Neural progenitor cell (in vitro differentiated cells): ENCODE measurements at regions not wholly inside any gene's neighbourhood (a gene's known extent, or its start where the extent isn't known, plus 50 kb on each side); places are given as distances from the start of the nearest gene placed in this dataset.

Experiments
- DNase-seq: peaks from one replicate; pipeline ENCODE4 v3.0.0-alpha.2; 2016; ENCODE audit warnings: low spot score
- H2AFZ ChIP-seq: fragments of 200-600 bp; sonication (generic); replicated peaks from 2 replicates; pipeline ENCODE4 v1.6.1; 2016; ENCODE audit warnings: antibody characterized with exemption
- H3F3A ChIP-seq: fragments of 200-600 bp; sonication (generic); 2 replicates; pipeline ENCODE4 v1.6.1; 2016; ENCODE audit warnings: antibody characterized with exemption, low read depth
- H3K27ac ChIP-seq: fragments of 200-600 bp; sonication (generic); 2 replicates; pipeline ENCODE4 v1.5.1; 2016; ENCODE audit warnings: mild to moderate bottlenecking
- H3K27me3 ChIP-seq: fragments of 200-600 bp; sonication (generic); 2 replicates; pipeline ENCODE4 v1.6.1; 2016; ENCODE audit warnings: mild to moderate bottlenecking, moderate library complexity
- H3K36me3 ChIP-seq: fragments of 200-600 bp; sonication (generic); 2 replicates; pipeline ENCODE4 v1.5.1; 2016
- H3K4me1 ChIP-seq: fragments of 200-600 bp; sonication (generic); 2 replicates; pipeline ENCODE4 v1.6.1; 2016; ENCODE audit warnings: mixed run types
- H3K4me2 ChIP-seq: fragments of 200-600 bp; sonication (generic); 2 replicates; pipeline ENCODE4 v1.6.1; 2016
- H3K4me3 ChIP-seq: fragments of 200-600 bp; sonication (generic); 2 replicates; pipeline ENCODE4 v1.5.1; 2016
- H3K79me2 ChIP-seq: fragments of 200-600 bp; sonication (generic); 2 replicates; pipeline ENCODE4 v1.6.1; 2016; ENCODE audit warnings: low read depth
- H3K9ac ChIP-seq: fragments of 200-600 bp; sonication (generic); 2 replicates; pipeline ENCODE4 v1.6.1; 2016
- H3K9me3 ChIP-seq: fragments of 200-600 bp; sonication (generic); 2 replicates; pipeline ENCODE4 v1.5.1; 2016; ENCODE audit warnings: low read depth
- H4K20me1 ChIP-seq: fragments of 200-600 bp; sonication (generic); 2 replicates; pipeline ENCODE4 v1.6.1; 2016; ENCODE audit warnings: low read depth
- H3K27ac Mint-ChIP-seq: 3 replicates; pipeline ENCODE4 v1.8.0; 2021; ENCODE audit warnings: mixed read lengths
- H3K27me3 Mint-ChIP-seq: 2 replicates; pipeline ENCODE4 v1.8.0; 2022; ENCODE audit warnings: low read depth, mild to moderate bottlenecking, inconsistent platforms, moderate library complexity, mixed read lengths; ENCODE audit not compliant: insufficient read depth
- H3K36me3 Mint-ChIP-seq: 3 replicates; pipeline ENCODE4 v1.8.0; 2021; ENCODE audit warnings: mixed read lengths
- H3K4me1 Mint-ChIP-seq: 3 replicates; pipeline ENCODE4 v1.8.0; 2021; ENCODE audit warnings: mixed read lengths
- H3K4me3 Mint-ChIP-seq: 3 replicates; pipeline ENCODE4 v1.8.0; 2021; ENCODE audit warnings: mild to moderate bottlenecking, moderate library complexity, mixed read lengths
- H3K9me3 Mint-ChIP-seq: 3 replicates; pipeline ENCODE4 v1.8.0; 2020; ENCODE audit warnings: mixed read lengths
- CTCF ChIP-seq: fragments of 200-600 bp; sonication (generic); IDR thresholded peaks from 2 replicates; pipeline ENCODE4 v1.5.1; 2017; ENCODE audit warnings: antibody characterized with exemption, mild to moderate bottlenecking
- EZH2 ChIP-seq: fragments of 200-600 bp; sonication (generic); IDR thresholded peaks from 2 replicates; pipeline ENCODE4 v1.6.1; 2017; ENCODE audit warnings: antibody characterized with exemption, mild to moderate bottlenecking, moderate library complexity
- EZH2phosphoT487 ChIP-seq: fragments of 200-600 bp; sonication (generic); IDR thresholded peaks from 2 replicates; pipeline ENCODE4 v1.6.1; 2017; ENCODE audit warnings: antibody characterized with exemption

- H3K27ac Mint-ChIP-seq: no peak overlapping the region
- no peak overlapping the region for H3K9ac ChIP-seq
- no peaks in the 10 kb centered on the region for H3K79me2 ChIP-seq
- peaks cover under 1% of the 10 kb centered on the region for H3K9me3 Mint-ChIP-seq
- no peaks in the 10 kb centered on the region for H3F3A ChIP-seq
- no peak overlapping the region for H3K4me2 ChIP-seq
- no peaks in the 10 kb centered on the region for H3K27me3 Mint-ChIP-seq
- H3K4me3 ChIP-seq: no peak overlapping the region
- TF ChIP-seq CTCF: no peak
- TF ChIP-seq EZH2: no peak
- TF ChIP-seq EZH2phosphoT487: no peak
- no peak overlapping the region for H2AFZ ChIP-seq
- H3K36me3 ChIP-seq: no peaks in the 10 kb centered on the region
- H3K9me3 ChIP-seq: no peaks in the 10 kb centered on the region
- H3K27ac ChIP-seq: no peak overlapping the region
- DNase-seq: no peak
- H4K20me1 ChIP-seq: no peaks in the 10 kb centered on the region
- no peaks in the 10 kb centered on the region for H3K4me1 ChIP-seq
- no peaks in the 10 kb centered on the region for H3K4me1 Mint-ChIP-seq
- no peaks in the 10 kb centered on the region for H3K36me3 Mint-ChIP-seq
- no peak overlapping the region for H3K4me3 Mint-ChIP-seq
- H3K27me3 ChIP-seq: no peaks in the 10 kb centered on the region
Observed at GRCh38 chr4:84032372-84032771, 466.7 kb downstream of the NKX6-1 start.

DNA sequence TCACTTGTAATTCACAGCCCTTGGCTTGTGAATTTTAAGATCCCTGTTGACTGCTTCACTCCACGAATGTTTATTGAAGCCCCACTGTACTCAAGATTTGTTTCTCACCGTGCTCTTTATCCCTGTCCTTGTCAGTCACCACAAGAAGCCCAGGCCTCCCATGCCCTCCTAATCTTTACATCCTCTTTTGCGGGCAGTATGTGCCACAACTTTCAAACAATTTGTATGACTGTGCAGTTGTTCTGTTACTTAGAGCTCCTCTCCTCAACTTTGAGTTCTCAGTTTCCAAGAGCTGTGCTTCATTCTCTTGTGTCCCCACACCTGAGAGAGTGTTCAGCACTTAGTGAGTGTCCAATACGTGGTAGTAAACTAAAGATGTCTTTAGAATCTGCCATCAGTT lies 467.7 kb downstream of the NKX6-1 start:
- Histone ChIP-seq H3K79me2 (no peaks in the 10 kb centered on the region), H3K4me2 (no peak overlapping the region), H3K4me1 (no peaks in the 10 kb centered on the region), H3K9me3 (no peaks in the 10 kb centered on the region), H2AFZ (no peak overlapping the region), H3K9ac (no peak overlapping the region), H3K27me3 (no peaks in the 10 kb centered on the region), H3K27ac (no peak overlapping the region), H4K20me1 (no peaks in the 10 kb centered on the region), H3K4me3 (no peak overlapping the region), H3F3A (no peaks in the 10 kb centered on the region), H3K36me3 (no peaks in the 10 kb centered on the region)
- TF ChIP-seq EZH2 (no peak), CTCF (no peak), EZH2phosphoT487 (no peak)
- no peak for DNase-seq
- Mint-ChIP-seq H3K36me3 (no peaks in the 10 kb centered on the region), H3K27ac (no peak overlapping the region), H3K4me3 (no peak overlapping the region), H3K4me1 (no peaks in the 10 kb centered on the region), H3K9me3 (peaks cover 4% of the 10 kb centered on the region), H3K27me3 (no peaks in the 10 kb centered on the region)

- Histone ChIP-seq H3K27me3 (no peaks in the 10 kb centered on the region), H3F3A (no peaks in the 10 kb centered on the region), H3K79me2 (no peaks in the 10 kb centered on the region), H3K9me3 (no peaks in the 10 kb centered on the region), H3K27ac (no peak overlapping the region), H3K4me2 (no peak overlapping the region), H3K4me3 (no peak overlapping the region), H3K36me3 (no peaks in the 10 kb centered on the region), H4K20me1 (no peaks in the 10 kb centered on the region), H3K4me1 (no peaks in the 10 kb centered on the region), H2AFZ (no peak overlapping the region), H3K9ac (no peak overlapping the region)
- H3K4me3 Mint-ChIP-seq: no peak overlapping the region
- H3K27ac Mint-ChIP-seq: no peak overlapping the region
- peaks cover 2% of the 10 kb centered on the region for H3K27me3 Mint-ChIP-seq
- DNase-seq: no peak
- no peaks in the 10 kb centered on the region for H3K36me3 Mint-ChIP-seq
- H3K4me1 Mint-ChIP-seq: peaks cover 11% of the 10 kb centered on the region
- peaks cover 4% of the 10 kb centered on the region for H3K9me3 Mint-ChIP-seq
- TF ChIP-seq CTCF (no peak), EZH2 (no peak), EZH2phosphoT487 (no peak)
Observed at GRCh38 chr4:84028340-84028739, 470.8 kb downstream of the NKX6-1 start.

GRCh38 chr4:84024405-84024804 lies 474.7 kb downstream of the NKX6-1 start:
- DNase-seq: no peak
- Histone ChIP-seq H2AFZ (no peak overlapping the region), H3K27me3 (no peaks in the 10 kb centered on the region), H3F3A (no peaks in the 10 kb centered on the region), H3K9me3 (no peaks in the 10 kb centered on the region), H3K79me2 (no peaks in the 10 kb centered on the region), H3K4me1 (no peaks in the 10 kb centered on the region), H3K4me2 (no peak overlapping the region), H3K4me3 (no peak overlapping the region), H3K36me3 (no peaks in the 10 kb centered on the region), H3K27ac (no peak overlapping the region), H3K9ac (no peak overlapping the region), H4K20me1 (no peaks in the 10 kb centered on the region)
- H3K4me1 Mint-ChIP-seq: peaks cover 18% of the 10 kb centered on the region
- H3K4me3 Mint-ChIP-seq: no peak overlapping the region
- no peak overlapping the region for H3K27ac Mint-ChIP-seq
- H3K9me3 Mint-ChIP-seq: peaks cover 4% of the 10 kb centered on the region
- H3K36me3 Mint-ChIP-seq: no peaks in the 10 kb centered on the region
- TF ChIP-seq EZH2 (no peak), CTCF (no peak), EZH2phosphoT487 (no peak)
- H3K27me3 Mint-ChIP-seq: peaks cover 4% of the 10 kb centered on the region
